ENCODE measurements at regions not wholly inside any gene's neighbourhood (a gene's known extent, or its start where the extent isn't known, plus 50 kb on each side); places are given as distances from the start of the nearest gene placed in this dataset.

DNA sequence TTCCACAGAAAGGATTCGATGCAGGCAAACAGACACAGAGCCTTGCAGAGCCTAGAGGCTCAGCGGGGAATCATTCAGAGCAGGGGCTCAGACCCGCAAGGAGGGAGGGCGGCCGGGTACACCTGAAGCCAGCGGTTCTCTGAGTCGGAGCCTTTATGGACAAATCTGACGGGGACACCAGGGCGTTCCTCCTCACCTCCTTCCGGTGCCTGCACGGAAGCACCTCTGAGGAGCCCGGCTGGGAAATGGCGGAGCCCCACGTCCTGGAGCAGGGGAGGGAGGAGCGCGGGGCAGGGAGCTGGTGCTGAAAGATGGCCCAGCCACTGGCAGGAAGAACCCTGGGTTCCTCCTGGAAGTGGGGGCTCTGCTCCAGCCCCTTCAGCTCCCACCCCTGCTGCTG, 193.5 kb upstream of the ALKAL2 start:
- no peak for DNase-seq (ENCODE audit: low read depth)

DNA sequence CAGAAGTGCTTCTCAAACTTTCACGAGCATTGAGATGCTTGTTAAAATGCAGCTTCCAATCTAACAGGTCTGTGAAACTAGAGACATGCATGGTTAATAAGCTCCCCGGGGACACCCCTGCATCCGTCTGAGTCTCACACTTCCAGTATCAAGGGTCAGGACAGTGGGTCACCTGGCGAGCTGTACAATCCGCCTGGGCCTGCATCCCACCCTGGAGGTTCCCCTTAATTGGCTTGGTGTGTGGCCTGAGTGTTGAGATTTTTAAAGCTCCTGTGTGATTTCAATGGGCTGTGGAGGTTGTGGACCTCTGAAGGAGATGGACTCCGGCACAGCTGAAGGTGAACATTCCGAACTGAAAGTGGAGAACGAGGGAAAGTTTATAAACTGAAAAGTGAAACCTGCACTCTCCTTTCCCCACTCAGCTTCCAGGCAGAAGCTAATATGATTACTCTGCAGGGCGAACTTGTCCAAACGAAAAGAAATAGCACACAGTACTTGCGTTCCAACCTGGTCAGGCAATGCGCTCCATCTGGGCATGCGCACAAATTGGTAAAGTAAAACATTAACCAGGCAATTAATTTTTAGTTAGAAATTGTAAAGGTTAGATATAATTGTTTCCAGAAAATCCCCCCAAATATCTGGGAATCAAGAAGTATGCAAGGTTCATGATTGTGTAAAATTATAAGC, 191.7 kb upstream of the ALKAL2 start:
- no peak for DNase-seq (ENCODE audit: low read depth)

GRCh38 chr2:479031-479430, 191.1 kb upstream of the ALKAL2 start:
- DNase-seq (ENCODE audit: low read depth), result no peak

DNA sequence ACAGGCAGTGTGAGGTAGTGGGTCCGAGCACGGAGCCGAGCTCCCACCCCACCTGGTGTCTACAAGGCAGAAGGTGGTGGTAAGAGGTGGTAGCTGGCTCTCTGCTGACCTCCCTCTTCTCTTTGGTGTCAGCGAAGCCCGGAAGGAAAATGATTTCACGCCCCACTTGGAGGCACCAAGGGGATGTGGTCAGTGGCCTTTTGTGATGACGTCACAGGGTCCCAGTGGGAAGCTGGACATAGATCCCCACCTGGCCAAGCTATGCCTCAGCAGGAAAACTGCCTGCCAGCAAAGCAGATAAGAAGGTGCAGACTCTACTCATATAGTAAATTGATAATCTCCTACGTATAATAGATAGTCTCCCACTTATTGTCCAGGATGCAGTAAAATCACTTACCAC, 183.7 kb upstream of the ALKAL2 start:
- no peak for DNase-seq (ENCODE audit: low read depth)

DNA sequence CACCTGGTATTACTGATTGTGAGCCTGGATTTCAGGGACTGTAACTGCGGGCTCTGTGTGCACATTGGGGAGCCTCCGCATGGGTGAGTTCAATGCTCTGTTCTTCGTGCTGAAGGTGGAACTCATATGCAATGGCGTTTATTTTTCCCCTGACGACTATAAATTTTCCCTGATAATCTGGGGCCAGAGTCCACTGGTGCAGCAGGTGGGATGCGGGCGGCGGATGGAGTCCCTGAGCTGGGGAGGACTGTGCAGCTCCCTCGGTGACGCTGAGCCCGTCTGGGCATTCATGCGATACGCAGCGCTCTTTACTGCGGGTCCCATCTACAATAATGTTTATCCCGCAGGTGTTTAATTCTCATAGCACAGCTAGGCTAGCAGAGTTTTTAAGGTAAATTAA, 181.6 kb upstream of the ALKAL2 start:
- DNase-seq (ENCODE audit: low read depth), result no peak

DNA sequence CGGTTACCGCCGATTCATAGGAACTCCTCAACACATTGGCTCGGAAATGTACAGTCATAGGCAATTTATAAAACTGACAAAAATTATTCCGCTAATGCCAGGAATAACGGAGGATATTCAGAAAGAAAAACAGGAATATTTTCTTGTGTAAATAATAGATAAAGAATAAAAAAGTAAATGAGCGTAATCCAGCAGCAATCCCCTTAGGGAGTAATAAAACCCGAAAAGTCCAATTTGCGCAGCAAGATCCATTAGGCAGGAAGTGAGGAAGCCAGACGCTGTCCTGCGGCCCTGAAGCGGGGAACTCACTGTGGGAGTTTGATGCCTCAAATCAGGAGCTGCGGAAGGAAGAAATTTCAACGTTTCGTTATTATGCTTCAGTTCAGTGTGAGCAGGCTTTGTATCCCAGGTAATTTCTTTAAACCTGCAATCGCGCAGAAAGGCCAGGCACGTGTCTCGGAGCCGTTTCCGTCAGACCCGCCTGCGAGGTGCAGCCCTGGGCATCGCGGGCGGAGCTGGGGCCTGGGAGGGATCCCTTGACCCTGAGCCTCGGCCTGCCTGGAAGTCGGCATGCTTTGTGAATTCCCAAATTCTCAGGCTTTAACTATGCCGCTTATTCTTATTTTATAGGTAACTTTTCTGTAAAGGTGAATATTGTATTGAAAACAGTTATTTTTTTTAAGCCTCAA, 180.9 kb upstream of the ALKAL2 start:
- DNase-seq (ENCODE audit: low read depth), result no peak

DNA sequence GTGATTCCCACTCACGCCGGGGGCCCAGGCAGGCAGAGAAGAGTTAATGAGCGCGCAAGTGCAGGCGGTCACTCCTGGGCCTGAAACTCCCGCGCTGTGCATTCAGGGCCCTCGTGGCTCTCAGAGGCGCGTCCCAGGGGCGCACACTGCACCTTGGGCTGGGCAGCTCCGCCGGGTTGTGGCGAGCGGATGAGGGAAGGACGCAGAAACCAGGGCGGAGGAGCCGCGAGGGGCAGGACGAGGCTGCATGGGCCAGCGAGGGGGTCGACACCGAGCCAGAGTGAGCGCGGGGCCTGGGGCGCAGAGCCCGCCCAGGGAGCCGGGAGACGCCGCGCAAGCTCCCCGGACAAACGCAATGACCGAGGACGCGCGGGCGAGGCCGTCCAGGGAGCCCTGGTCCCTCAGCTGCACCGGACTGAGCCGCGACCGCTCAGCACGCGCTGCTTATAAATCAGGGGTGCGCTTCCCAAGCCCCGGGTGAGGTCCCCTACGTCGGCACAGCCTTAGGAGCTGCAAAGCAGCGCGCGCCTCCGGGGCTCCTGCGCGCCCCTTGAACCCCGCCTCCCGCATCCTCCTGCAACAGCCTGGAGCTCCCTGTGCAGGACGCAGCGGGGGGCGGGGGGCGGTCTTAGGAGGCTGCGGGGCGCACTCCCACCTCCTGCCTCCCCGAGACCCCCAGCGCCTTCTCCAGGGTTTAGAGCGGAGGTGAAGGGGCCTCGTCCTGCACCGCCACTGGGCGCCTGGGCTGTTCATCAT, 180.2 kb upstream of the ALKAL2 start:
- no peak for DNase-seq (ENCODE audit: low read depth)

GRCh38 chr2:467543-467891, 179.6 kb upstream of the ALKAL2 start:
- DNase-seq (ENCODE audit: low read depth), result no peak

DNA sequence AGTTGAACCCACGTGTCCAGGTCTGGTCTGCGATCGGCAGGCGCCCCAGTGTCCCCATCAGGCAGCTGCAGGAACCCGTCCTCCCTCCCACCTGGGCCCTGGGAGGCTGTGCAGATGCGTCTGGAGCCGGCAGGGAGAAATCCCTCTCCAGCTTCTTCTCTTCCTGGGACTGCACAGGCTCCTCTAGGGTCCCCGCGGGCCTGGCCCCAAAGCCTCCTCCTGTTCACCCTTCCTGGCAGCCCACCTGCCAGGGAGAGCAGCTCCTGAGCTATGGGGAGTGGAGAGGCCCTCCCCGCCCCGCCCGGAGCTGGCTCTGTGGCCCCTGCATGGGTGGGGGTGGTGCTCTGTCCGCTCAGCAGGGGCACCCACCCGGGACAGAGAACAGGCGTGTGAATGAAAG, 179.2 kb upstream of the ALKAL2 start:
- no peak for DNase-seq (ENCODE audit: low read depth)

DNA sequence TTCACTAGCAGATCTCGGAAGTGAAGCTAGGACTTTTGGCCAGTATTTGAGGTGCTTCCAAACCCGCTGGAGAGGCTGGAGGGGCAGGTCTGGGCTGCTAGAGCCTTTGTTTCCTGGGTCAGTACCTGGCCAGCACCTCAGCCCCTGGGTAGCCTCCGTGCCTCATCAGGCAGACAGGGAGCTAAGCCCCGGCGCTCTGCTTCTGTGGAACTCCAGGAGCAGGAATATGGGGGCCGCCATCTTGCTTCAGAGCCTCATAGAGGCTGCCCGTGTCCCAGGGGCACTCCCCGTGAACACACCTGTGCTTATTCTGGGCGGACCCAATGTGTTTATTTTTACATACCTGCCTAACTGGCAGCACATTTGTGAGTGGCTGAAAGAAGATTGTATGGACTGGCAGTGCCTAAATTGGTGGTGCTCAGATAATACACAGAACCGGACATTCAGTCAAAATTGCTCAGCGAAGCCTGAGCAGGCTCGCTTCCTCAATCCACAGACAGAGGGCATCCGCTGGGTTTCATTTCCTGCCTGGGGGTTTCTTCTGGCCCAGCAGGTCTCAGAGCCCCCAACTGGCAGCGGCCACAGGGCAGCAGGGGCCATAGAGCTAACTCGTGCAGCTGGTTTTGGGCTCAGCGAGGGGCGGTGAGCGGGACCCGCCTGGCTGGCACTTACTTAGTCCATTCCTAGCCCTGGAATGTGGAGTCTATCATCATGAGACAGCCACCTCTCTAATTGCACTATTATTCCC, 176.8 kb upstream of the ALKAL2 start:
- no peak for DNase-seq (ENCODE audit: low read depth)

DNA sequence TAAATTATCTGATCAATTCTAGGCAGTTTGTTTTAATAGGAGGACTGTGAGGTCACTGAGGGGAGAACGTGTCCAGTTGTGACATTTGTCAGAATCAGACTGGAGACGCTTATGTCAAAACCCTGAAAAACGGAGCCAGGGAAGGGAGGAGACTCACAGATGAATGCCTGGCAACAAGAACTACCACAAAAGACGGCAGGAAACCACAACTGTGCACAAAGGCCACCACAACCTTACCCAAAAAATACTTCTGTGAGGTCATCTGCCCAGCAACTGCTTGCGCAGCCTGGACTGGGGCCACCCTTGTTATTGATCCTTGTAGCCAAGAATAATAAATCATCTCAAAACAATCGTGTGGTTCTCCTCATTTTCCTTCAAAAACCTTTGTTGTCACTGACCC, 173.0 kb upstream of the ALKAL2 start:
- DNase-seq (ENCODE audit: low read depth), result no peak

GRCh38 chr2:459931-460330, 172.0 kb upstream of the ALKAL2 start:
- DNase-seq (ENCODE audit: low read depth), result no peak

- DNase-seq (ENCODE audit: low read depth), result no peak
Measured at GRCh38 chr2:458425-458815, 170.5 kb upstream of the ALKAL2 start.

- DNase-seq (ENCODE audit: low read depth), result no peak
Measured at GRCh38 chr2:457792-458424, 170.0 kb upstream of the ALKAL2 start.

- no peak for DNase-seq (ENCODE audit: low read depth)
Measured at GRCh38 chr2:457262-457661, 169.4 kb upstream of the ALKAL2 start.

DNA sequence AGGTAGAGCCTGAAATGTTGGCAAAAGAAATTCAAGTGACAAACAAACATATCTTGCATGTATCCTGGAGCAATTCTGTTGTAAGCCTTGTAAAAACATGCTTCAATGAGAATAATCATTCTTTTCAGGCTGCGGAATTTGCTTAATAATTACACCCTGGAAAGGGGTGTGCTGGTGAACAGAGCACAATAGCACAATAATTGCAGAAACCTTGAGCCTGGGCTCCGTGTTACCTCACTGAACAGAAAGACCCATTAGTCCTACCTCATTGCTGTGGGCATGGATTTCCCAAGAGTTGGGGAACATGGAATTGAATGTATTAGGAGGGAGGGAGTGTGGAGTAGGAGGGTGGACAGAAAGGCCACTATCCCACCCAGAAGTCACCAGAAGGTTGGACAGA, 168.0 kb upstream of the ALKAL2 start:
- no peak for DNase-seq (ENCODE audit: low read depth)

DNA sequence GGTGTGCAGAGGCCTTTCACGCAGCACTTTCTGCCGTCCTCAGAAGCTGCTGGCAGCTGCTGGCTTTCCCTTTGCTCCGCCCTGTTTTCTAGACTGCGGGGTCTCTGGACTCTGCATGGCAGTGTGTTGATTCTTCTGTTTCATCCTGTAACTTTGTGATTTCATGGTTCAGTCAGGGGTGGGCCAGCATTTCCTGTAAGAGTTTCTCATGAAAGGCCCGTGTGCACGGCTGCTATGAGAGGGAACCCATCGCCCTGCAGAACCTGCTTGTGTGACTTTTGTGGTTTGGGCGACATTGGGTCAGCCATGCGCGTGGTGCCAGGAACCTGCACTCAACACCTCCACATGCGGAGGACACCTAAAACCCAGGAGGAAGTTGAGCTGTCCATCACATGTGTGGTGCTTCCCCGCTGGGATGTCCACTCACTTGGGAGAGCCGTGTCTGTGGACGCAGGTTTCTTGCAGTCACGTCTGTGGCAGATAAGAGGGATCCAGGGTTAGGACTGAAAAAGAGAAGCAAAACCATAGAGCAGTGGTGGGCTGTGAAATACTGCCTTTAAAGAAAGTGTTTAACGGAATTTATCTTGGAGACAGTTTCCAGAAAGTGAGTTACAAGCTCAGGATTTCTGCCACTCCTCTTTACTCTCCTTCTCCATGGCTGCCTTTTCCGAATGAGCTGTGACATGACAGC, 167.3 kb upstream of the ALKAL2 start:
- no peak for DNase-seq (ENCODE audit: low read depth)

GRCh38 chr2:453132-453531, 165.2 kb upstream of the ALKAL2 start:
- DNase-seq (ENCODE audit: low read depth), result peak; percentile 6

DNA sequence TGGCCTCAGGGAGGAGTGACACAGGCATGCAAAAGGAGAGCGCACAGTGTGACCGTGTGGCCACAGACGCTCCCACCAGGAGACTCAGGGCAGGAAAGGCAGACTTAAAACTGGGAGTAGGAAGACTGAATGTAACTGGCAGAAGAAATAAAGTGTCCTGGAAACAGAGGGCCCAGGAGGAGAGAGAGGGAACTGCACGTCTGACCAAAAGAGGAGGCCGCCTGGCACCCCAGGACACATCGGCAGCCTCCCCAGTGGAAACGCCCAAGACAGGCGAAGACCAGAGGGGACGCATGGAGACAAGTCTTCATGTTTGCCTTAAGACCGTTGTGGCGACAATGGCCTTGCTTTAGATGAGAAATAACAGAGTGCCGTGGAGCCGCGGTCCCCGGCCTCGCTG, 163.6 kb upstream of the ALKAL2 start:
- DNase-seq (ENCODE audit: low read depth), result no peak

DNA sequence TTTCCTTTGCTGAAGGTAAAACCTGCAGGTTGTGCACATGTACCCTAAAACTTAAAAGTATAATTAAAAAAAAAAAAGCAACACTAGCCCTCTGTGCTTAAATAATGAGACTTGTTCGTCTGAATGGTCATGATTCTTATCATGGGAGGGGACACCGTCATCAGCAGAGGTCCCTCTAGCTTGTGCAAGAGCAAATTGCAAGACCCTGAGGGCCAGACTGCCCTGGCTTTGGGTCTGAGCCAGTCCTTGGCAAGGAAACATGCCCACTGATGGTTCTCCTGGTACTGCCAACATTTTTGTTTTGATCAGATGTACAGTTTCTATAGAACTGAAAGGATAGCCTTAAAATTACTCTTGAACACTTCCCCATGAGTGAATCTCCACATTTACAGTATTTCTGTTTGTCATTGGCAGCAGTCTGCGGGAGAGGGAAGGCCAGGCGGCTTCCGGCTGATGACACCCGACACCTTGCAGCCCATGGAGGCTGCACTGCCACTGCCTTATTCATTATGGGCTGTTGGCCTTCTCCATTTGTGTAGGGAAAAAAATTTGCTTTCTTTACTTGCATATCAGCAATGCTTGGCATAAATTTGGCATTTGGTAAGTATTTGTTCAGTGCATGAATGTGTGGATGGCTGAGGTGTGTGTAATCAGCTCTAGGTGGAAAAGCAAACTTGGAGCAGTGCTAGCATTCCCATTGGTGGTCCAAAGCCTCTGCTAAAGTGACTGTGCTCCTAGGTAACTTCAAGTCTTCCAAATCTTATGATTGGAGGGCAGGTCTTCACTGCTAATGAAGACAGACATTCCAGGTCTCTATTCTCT, 161.6 kb upstream of the ALKAL2 start:
- DNase-seq (ENCODE audit: low read depth), result no peak

Data from iris pigment epithelial cell (primary cell).